Chondrocyte (in vitro differentiated cells): ENCODE measurements at regions not wholly inside any gene's neighbourhood (a gene's known extent, or its start where the extent isn't known, plus 50 kb on each side); places are given as distances from the start of the nearest gene placed in this dataset.
"Not testable (repeated sequence)": the region's sequence is repeated elsewhere in the genome, so short reads cannot be mapped to it uniquely, and the experiment has no call there.

Source experiments
- DNase-seq: peaks from one replicate; pipeline ENCODE4 v3.0.0; 2021; ENCODE audit warnings: mixed read lengths, low spot score
- H3K27ac Mint-ChIP-seq: one replicate; pipeline ENCODE4 v1.8.0; 2021; ENCODE audit warnings: mild to moderate bottlenecking, moderate library complexity, mixed read lengths; ENCODE audit not compliant: unreplicated experiment
- H3K27me3 Mint-ChIP-seq: 2 replicates; pipeline ENCODE4 v1.8.0; 2021; ENCODE audit warnings: low read depth, mixed read lengths
- H3K36me3 Mint-ChIP-seq: 2 replicates; pipeline ENCODE4 v1.8.0; 2021; ENCODE audit warnings: low read depth, mixed read lengths
- H3K4me1 Mint-ChIP-seq: 2 replicates; pipeline ENCODE4 v1.8.0; 2021; ENCODE audit warnings: low read depth, mild to moderate bottlenecking, mixed read lengths
- H3K4me3 Mint-ChIP-seq: one replicate; pipeline ENCODE4 v1.8.0; 2021; ENCODE audit warnings: mild to moderate bottlenecking, moderate library complexity, mixed read lengths; ENCODE audit not compliant: unreplicated experiment
- H3K9me3 Mint-ChIP-seq: 2 replicates; pipeline ENCODE4 v1.8.0; 2021; ENCODE audit warnings: low read depth, mixed read lengths
- CTCF ChIP-seq: fragments of 200-600 bp; sonication (generic); IDR thresholded peaks from 2 replicates; pipeline ENCODE4 v1.5.0; 2021; ENCODE audit warnings: antibody characterized with exemption, mild to moderate bottlenecking, moderate library complexity

DNA sequence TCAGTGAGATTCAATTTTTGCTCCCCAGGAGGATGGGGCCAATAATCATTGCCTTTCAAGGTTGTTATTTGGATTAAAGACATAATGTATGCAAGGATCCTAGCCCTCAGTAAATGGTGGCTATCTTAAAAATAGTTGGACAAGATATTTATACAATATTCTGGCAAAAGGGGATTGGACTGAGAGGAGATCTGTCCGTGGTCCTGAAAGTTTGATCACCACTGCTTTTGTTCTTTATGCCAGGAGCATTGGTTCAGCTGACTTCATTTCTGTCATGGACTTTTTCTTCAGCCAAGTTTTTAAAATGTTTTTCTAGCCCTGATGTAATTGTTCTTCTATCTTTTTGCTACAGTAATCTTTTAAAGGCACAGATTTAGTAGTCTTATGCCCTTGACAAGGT lies 70.2 kb upstream of the TCL1A start:
- no peak for TF ChIP-seq CTCF
- Mint-ChIP-seq H3K4me1 (no peaks in the 10 kb centered on the region), H3K4me3 (no peak overlapping the region), H3K27ac (no peak overlapping the region), H3K27me3 (peaks cover 7% of the 10 kb centered on the region), H3K9me3 (no peaks in the 10 kb centered on the region), H3K36me3 (no peaks in the 10 kb centered on the region)
- no peak for DNase-seq

DNA sequence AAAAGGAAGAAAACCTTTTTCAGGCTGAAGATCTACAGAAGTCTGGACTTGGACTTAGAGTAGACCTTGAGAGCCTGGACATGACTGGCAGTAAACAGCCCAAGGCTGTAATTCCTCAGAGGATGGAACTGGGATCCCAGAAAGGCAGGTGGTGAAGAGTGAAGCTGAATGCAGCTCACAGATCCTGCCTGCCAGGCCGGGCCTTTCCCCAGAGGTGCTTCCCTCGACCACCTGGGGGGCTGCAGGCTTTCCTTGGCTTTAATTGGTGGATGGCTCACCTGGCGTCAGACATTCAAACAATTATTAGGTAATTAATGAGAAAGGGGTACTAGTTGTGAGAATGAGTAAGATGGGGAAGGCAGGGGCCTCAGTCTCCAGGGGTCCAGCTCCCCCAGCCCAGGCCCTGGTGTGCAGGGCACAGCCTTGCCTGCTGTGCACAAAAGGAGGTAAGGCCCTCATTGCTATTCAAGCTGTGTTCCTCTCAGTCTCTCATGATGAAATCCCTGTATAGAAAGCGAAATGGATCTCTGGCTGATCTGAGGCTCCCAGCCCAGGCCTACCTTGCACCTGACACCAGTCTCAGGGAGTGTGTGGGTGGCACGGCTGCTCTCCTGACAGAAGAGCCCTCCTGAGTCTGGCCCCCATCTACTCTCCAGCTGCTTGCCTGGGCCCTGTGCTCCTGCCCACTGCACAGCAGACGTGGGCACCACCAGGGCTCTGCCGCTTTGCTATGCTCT lies 63.0 kb upstream of the TCL1A start:
- H3K4me3 Mint-ChIP-seq, result no peak overlapping the region
- no peaks in the 10 kb centered on the region for H3K9me3 Mint-ChIP-seq
- no peaks in the 10 kb centered on the region for H3K36me3 Mint-ChIP-seq
- H3K27me3 Mint-ChIP-seq, result peaks cover 33% of the 10 kb centered on the region
- DNase-seq, result no peak
- H3K27ac Mint-ChIP-seq, result no peak overlapping the region
- no peak for TF ChIP-seq CTCF
- no peaks in the 10 kb centered on the region for H3K4me1 Mint-ChIP-seq

DNA sequence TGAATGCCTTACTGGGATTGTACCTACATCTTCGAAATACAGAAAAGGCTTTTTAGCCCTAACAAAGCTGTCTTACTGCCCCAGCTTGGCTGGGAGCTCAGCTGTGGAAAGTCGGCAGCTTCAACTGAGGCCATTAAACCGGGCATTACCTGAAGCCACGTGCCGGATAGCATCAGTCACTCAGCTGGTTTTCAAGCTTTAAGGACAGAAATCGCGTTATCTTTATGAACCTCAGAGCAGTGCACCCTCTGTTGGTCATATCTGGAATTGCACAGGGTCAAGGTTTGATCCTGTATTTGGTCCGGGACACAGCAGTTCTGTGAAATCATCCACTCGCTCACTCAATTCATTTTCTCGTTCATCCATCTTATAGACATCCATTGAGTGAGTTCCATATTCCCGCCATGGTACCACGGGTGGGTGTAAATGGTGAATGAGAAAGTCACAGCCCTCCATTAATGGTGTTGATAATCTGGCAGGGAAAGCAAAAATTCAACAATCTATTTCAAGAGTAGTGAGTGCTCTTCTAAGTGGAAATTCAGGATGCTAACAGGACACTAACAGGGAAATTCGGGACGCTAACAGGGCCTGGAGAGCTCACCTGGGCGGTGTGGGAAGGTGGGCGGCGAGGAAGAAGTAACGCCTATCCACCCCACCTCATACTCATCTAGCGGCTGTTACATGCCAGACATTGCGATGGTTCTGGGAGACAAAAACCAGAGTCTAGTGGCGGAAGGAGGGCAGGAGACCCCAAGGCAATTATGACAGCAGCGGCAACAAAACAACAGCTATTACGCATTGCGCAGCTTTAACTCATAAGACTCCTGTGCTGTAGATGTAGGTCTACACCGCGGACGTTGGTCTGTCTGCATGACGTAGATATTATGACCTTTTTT lies 60.6 kb upstream of the TCL1A start:
- TF ChIP-seq CTCF, result peak; percentile 89
- H3K27me3 Mint-ChIP-seq, result peaks cover 37% of the 10 kb centered on the region
- H3K27ac Mint-ChIP-seq, result no peak overlapping the region
- H3K4me1 Mint-ChIP-seq, result no peaks in the 10 kb centered on the region
- DNase-seq, result no peak
- no peaks in the 10 kb centered on the region for H3K36me3 Mint-ChIP-seq
- H3K4me3 Mint-ChIP-seq, result no peak overlapping the region
- H3K9me3 Mint-ChIP-seq, result no peaks in the 10 kb centered on the region

DNA sequence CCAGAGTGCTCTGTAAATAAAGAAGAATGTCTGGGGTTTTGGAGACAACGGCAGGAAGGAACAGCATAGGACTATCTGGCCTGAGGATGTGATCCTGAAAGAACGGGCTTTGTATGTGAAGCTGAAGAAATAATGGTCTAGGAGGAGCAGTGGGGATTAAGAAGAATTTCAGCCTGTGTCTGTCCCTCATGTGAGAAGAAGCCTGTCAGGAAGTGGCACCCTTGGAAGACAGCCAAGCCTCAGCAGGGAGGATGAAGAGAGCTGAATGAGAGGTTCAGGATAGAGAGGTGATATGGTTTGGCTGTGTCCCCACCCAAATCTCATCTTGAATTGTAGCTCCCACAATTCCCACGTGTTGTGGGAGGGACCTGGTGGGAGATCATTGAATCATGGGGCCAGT lies 56.9 kb upstream of the TCL1A start:
- Mint-ChIP-seq H3K27ac (no peak overlapping the region), H3K4me1 (no peaks in the 10 kb centered on the region), H3K4me3 (no peak overlapping the region), H3K27me3 (peaks cover 44% of the 10 kb centered on the region), H3K36me3 (no peaks in the 10 kb centered on the region), H3K9me3 (no peaks in the 10 kb centered on the region)
- TF ChIP-seq CTCF, result no peak
- no peak for DNase-seq

- Mint-ChIP-seq H3K4me3 (no peak overlapping the region), H3K27me3 (peaks cover 39% of the 10 kb centered on the region), H3K4me1 (no peaks in the 10 kb centered on the region), H3K36me3 (no peaks in the 10 kb centered on the region), H3K27ac (no peak overlapping the region), H3K9me3 (no peaks in the 10 kb centered on the region)
- TF ChIP-seq CTCF, result no peak
- no peak for DNase-seq
Observed at GRCh38 chr14:95769976-95770375, 56.1 kb upstream of the TCL1A start.

DNA sequence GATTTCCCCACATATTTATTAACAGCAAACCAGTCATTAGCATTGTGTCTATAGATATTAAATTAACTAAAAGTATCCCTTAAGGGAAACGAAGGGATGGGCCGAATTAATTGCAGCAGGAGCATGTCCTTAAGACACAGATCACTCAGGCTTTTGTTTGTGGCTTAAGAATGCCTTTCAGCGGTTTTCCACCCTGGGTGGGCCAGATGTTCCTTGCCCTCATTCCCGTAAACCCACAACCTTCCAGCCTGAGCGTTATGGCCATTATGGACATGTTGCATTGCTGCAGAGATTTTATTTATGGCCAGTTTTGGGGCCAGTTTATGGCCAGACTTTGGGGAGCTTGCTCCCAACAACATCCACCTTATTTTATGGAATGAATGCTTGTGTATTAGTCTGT lies 55.5 kb upstream of the TCL1A start:
- not testable (repeated sequence) for H3K9me3 Mint-ChIP-seq, DNase-seq, H3K4me1 Mint-ChIP-seq, H3K27ac Mint-ChIP-seq, H3K36me3 Mint-ChIP-seq, H3K4me3 Mint-ChIP-seq
- peaks cover 37% of the 10 kb centered on the region for H3K27me3 Mint-ChIP-seq
